ENCODE measurements at regions not wholly inside any gene's neighbourhood (a gene's known extent, or its start where the extent isn't known, plus 50 kb on each side); places are given as distances from the start of the nearest gene placed in this dataset.

- no peak for DNase-seq
Observed at GRCh38 chr11:92885600-92885999, 83.9 kb upstream of the MTNR1B start.

- DNase-seq = peak; percentile 47
Observed at GRCh38 chr11:92886243-92886905, 83.1 kb upstream of the MTNR1B start.

GRCh38 chr11:92888696-92889095 is 80.8 kb upstream of the MTNR1B start:
- no peak for DNase-seq

GRCh38 chr11:92890846-92891245 is 78.6 kb upstream of the MTNR1B start:
- no peak for DNase-seq

DNA sequence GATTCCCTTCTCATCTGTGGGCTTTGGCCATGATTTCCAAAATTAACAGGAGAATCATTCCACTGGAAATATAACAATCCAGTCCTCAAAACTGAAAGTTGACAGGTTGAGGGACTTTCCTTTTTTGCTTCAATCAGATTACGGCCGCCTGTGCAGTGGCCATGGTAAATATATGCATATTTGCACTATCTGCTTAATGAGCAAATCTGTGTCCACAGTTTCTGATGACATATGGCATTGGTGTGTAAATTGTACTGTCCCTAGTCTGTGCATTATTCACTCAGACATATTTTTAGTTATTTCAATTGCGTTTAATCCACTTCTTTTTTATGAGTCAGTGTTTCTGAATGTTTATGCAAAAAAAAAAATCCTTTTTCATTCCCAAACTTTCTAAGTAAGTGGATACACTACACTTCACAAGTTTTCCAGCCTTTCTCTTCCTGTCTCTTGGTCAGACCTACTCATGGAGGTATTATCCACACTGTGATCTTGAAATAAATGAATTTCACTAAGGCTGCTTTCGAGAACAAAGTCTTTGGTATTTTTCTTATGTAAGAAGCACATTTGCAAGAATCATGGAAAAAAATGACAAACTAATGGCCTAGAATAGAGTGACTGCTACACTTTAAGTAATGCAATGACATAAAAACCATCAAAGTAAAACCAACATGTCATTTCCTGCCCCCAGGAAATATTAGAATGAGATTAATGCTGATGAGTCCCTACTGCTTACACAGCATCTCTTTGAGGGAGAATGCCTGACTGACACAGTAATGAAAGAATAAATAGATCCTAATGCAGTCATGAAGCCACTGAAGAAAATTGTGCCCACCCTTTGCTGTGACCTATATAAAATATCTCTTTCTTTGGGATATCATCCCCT is 76.4 kb upstream of the MTNR1B start:
- no peak for DNase-seq

DNA sequence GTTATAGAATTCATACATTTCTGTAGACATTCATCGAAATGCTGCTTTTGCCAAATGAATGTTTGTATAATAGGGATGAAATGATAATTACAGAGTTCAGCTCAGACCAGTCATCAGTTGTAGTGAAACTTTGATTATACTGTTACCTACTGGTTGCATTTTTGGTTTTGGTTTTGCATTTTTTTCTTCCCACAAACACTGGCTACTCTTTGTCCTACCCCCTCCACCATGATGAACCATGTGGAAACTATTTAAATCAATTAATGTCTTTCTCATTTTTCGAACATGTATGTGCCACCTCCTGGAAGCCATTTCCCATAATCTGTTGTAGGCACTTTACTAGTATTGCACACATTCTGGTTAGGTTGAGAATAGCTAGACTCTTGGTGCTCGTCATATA is 75.3 kb upstream of the MTNR1B start:
- DNase-seq = no peak

GRCh38 chr11:92897487-92897886 is 72.0 kb upstream of the MTNR1B start:
- no peak for DNase-seq

DNA sequence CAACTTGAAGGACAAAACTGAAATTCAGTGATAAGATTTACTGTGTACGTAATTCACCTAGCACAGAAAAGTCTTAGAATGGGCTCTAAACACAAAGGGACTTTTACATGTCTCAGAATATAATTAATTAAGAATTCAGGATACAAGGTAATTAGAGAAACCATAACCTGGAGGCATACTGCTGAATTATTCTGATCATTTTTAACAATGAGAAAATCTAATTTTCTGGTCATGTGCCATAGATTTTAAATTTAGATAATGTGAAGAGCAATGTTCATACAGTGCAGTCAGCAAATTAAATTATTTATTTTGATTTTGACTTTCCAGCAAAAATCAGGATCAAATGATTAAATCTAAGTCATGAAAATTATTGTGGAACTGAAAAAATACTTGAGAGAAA is 67.0 kb upstream of the MTNR1B start:
- DNase-seq = no peak

DNA sequence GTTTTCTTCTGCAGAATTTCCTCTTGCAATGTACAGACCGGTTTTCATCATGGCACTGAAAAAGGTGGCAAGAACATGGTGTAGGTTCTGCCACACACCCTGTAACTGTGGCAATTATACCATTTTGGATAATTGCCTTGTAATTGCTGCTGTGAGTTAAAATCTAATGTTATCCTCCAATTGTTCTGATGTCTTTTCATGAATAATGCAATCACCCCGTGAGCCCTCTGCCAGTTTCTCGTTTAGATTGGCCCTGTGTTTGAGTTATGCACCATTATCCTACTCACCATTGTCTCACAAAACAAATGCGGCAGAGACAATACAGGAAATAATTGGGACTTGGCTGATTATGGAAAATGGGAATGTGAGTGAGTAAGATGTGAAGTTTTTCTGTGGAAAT is 61.8 kb upstream of the MTNR1B start:
- DNase-seq = no peak

GRCh38 chr11:92909214-92909613 is 60.2 kb upstream of the MTNR1B start:
- DNase-seq = no peak

- no peak for DNase-seq
Observed at GRCh38 chr11:92911478-92911877, 58.0 kb upstream of the MTNR1B start.

DNA sequence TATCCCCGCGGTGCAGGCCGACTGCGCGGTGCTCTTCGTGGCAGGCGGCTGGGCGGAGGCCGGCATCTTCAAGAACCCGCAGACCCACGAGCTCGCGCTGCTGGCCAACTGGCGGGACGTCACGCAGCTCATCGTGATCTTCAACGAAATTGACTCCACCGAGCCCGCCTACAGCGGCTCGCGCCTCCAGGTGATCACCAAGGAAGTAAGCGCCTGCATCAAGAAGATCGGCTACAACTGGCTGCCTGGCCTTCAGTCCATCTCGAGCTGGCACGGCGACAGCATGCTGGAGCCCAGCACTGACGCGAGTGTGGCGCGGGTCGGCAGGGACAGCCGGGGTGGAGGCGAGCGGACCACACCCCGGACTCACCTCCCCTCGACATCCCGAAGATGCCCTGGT is 53.9 kb upstream of the MTNR1B start:
- DNase-seq = no peak

DNA sequence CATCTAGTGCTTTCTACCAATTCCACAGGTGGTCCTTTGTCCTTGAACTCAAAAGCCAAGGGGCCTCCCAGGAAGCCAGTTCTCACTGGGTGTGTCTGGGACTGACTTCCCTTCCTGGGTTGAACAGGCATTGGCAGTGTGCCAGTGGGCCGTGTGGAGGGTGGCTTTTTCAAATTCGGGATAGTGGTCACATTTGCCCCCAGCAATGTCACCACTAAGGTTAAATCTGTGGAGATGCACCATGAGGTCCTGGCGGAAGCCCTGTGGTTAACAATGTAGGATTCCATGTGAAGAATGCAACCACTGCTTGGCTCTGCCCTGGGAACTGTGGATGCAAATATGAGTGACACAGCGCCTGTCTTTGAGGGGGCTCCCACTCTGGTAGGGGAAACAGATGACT is 53.2 kb upstream of the MTNR1B start:
- no peak for DNase-seq

GRCh38 chr11:92917927-92918326 is 51.5 kb upstream of the MTNR1B start:
- DNase-seq = peak; percentile 3

- DNase-seq = no peak
Observed at GRCh38 chr11:92919048-92919447, 50.4 kb upstream of the MTNR1B start.

All from suppressor macrophage treated with lipopolysaccharide for 4 hours (primary cell).